ENCODE measurements at regions not wholly inside any gene's neighbourhood (a gene's known extent, or its start where the extent isn't known, plus 50 kb on each side); places are given as distances from the start of the nearest gene placed in this dataset.

DNA sequence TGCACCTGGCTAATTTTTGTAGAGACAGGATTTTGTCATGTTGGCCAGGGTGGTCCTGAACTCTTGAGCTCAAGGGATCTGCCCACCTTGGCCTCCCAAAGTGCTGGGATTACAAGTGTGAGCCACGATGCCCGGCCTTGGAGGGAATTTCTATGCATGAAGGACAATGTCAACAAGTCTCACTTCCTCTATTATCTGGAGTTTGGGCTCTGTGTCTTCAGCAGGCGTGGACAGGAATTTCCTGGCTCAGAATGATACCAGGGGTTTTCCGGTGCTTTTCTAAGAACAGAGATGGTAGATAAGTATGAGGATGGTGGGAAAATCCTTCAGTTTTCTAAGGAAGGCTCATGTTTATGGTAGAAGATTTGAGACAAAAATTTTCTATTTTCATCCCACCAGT is 75.0 kb upstream of the CCDC60 start:
- TF ChIP-seq CTCF (IDR thresholded peaks at IDR 0.05), result no peak
- no peak for TF ChIP-seq SIN3A (IDR thresholded peaks at IDR 0.05; ENCODE audit: borderline replicate concordance, insufficient read depth, low read depth, low read length)
- no peak for TF ChIP-seq POLR2AphosphoS5 (IDR thresholded peaks at IDR 0.05; ENCODE audit: low read depth, low read length)
- TF ChIP-seq, protein P1, sequence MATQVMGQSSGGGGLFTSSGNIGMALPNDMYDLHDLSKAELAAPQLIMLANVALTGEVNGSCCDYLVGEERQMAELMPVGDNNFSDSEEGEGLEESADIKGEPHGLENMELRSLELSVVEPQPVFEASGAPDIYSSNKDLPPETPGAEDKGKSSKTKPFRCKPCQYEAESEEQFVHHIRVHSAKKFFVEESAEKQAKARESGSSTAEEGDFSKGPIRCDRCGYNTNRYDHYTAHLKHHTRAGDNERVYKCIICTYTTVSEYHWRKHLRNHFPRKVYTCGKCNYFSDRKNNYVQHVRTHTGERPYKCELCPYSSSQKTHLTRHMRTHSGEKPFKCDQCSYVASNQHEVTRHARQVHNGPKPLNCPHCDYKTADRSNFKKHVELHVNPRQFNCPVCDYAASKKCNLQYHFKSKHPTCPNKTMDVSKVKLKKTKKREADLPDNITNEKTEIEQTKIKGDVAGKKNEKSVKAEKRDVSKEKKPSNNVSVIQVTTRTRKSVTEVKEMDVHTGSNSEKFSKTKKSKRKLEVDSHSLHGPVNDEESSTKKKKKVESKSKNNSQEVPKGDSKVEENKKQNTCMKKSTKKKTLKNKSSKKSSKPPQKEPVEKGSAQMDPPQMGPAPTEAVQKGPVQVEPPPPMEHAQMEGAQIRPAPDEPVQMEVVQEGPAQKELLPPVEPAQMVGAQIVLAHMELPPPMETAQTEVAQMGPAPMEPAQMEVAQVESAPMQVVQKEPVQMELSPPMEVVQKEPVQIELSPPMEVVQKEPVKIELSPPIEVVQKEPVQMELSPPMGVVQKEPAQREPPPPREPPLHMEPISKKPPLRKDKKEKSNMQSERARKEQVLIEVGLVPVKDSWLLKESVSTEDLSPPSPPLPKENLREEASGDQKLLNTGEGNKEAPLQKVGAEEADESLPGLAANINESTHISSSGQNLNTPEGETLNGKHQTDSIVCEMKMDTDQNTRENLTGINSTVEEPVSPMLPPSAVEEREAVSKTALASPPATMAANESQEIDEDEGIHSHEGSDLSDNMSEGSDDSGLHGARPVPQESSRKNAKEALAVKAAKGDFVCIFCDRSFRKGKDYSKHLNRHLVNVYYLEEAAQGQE (IDR thresholded peaks at IDR 0.05; ENCODE audit: insufficient read depth in 1 of 2, low read depth in 2 of 2, low read length in 1 of 2), result no peak
- no peak for TF ChIP-seq TCF7L2 (IDR thresholded peaks at IDR 0.05; ENCODE audit: low read depth, low read length)

Data from Panc1 (cell line).